OCI-LY1 (cell line): ENCODE measurements at regions not wholly inside any gene's neighbourhood (a gene's known extent, or its start where the extent isn't known, plus 50 kb on each side); places are given as distances from the start of the nearest gene placed in this dataset.

Experiments used
- CTCF ChIP-seq: fragments of 200-600 bp; sonication (generic), shearing (Covaris generic); IDR thresholded peaks from 2 replicates; pipeline ENCODE4 v1.5.1; 2017; ENCODE audit warnings: mild to moderate bottlenecking, antibody characterized with exemption, low read length, moderate library complexity, mixed read lengths
- EZH2 ChIP-seq: fragments of 200-600 bp; sonication (generic), shearing (Covaris generic); IDR thresholded peaks from 2 replicates; pipeline ENCODE4 v1.8.0; 2017; ENCODE audit warnings: borderline replicate concordance, mixed run types, mild to moderate bottlenecking, antibody characterized with exemption, low read length, moderate library complexity, mixed read lengths

- TF ChIP-seq EZH2 (no peak), CTCF (no peak)
Observed at GRCh38 chr5:67807439-67807888, 408.1 kb upstream of the PIK3R1 start.
